Heart right ventricle (tissue), 16 donors: ENCODE measurements at regions not wholly inside any gene's neighbourhood (a gene's known extent, or its start where the extent isn't known, plus 50 kb on each side); places are given as distances from the start of the nearest gene placed in this dataset.

Experiments used
- ATAC-seq, 8 donors: fragments of 200-7000 bp; cut with Tn5 transposase; one replicate each; pipeline ENCODE4 v1.9.1; 2020; ENCODE audit warnings: mild to moderate bottlenecking in 8 of 8, moderate library complexity in 8 of 8, moderate number of reproducible peaks in 1 of 8
- DNase-seq, 2 donors: peaks; one replicate each; pipeline ENCODE4 v3.0.0-alpha.2; 2020
- H3K27ac ChIP-seq, 10 donors: fragments of 200-600 bp; sonication (generic) in 2 of 10; one replicate each; pipeline versions ENCODE4 v1.5.0 to v1.8.0; 2020 to 2022; ENCODE audit warnings: mild to moderate bottlenecking in 3 of 10
- H3K27me3 ChIP-seq, 7 donors: fragments of 200-600 bp; one replicate each; pipeline ENCODE4 v1.8.0; 2021 to 2022; ENCODE audit warnings: mild to moderate bottlenecking in 2 of 7
- H3K36me3 ChIP-seq, 9 donors: fragments of 200-600 bp; sonication (generic) in 1 of 9; one replicate each; pipeline versions ENCODE4 v1.5.0 to v1.8.0; 2020 to 2022; ENCODE audit warnings: mild to moderate bottlenecking in 2 of 9
- H3K4me1 ChIP-seq, 9 donors: fragments of 200-600 bp; sonication (generic) in 1 of 9; one replicate each; pipeline versions ENCODE4 v1.5.0 to v1.8.0; 2020 to 2022; ENCODE audit warnings: mild to moderate bottlenecking in 4 of 9
- H3K4me3 ChIP-seq, 10 donors: fragments of 200-600 bp; sonication (generic) in 2 of 10; one replicate each; pipeline versions ENCODE4 v1.5.0 to v1.8.0; 2020 to 2022; ENCODE audit warnings: mild to moderate bottlenecking in 7 of 10, moderate library complexity in 2 of 10
- H3K9me3 ChIP-seq, 11 donors: fragments of 200-600 bp in 10 of 11; sonication (generic) in 2 of 11; one replicate each; pipeline versions ENCODE4 v1.5.0 to v1.8.0; 2013 to 2022; ENCODE audit warnings: mild to moderate bottlenecking in 2 of 11, control low read depth in 1 of 11, moderate library complexity in 1 of 11
- CTCF ChIP-seq, 9 donors: fragments of 200-600 bp; sonication (generic) in 2 of 9; IDR thresholded peaks; one replicate each; pipeline versions ENCODE4 v1.5.0 to v1.8.0; 2021 to 2022; ENCODE audit warnings: antibody characterized with exemption in 9 of 9, mild to moderate bottlenecking in 5 of 9, moderate library complexity in 1 of 9
- WGBS, 2 donors: extraction: QIAGEN DNeasy Blood & Tissue Kit; methylation state at CpG; one replicate each; pipeline ENCODE4 v1.1.7; 2013; ENCODE audit warnings: inconsistent platforms in 1 of 2; 5-methylcytosine and 5-hydroxymethylcytosine counted together
- intact Hi-C, 10 donors: fragments of 100-400 bp; cut with DNase I; formaldehyde crosslinking; loops; one replicate each; pipeline versions ENCODE4 v1.11.1 to v1.14.2; 2022
- donor health status: Arrhythmogenic right ventricular cardiomyopathy.
- donor health status: ischemic (EF 13 %, LVEDD 7.1; RV severe dilation, severe dysfunction).
- donor health status: healthy with polysubstance abuse.
- donor health status: DM: no; HTN: yes; CAD: no.
- donor health status: DM: no; HTN: no; CAD: no.
- donor health status: ischemic (EF 25% LVEDD 6.9; RV normal size, moderate dysfunction).
- donor health status: ischemic (EF 25% LVEDD 5.7; RV mildly dilated, moderate dysfunction).
- donor health status: healthy.
- donor health status: DM: yes; HTN: yes; CAD: no.
- donor health status: Ischemic cardiomyopathy.
- donor health status: ischemic (EF 35%, LVEDD 5.7; RV mildly dilated, moderate dysfunction).
- donor health status: nonischemic (EF 11% LVEDD 7.7; RV severe dilation, severe dysfunction).
- donor health status: DM: yes; HTN: yes; CAD: no.
- donor health status: PGD.
- donor health status: ischemic (EF 29% LVEDD 5.4; RV normal size, mild dysfunction).
- donor health status: nonischemic (EF 23%, LVEDD 6.1; RV moderate dilation, normal function).

GRCh38 chrX:18102006-18102405 is 118.7 kb downstream of the BEND2 start:
- no peak for ATAC-seq
- no peak for TF ChIP-seq CTCF (IDR thresholded peaks at IDR 0.05)
- no peak overlapping the region for H3K4me3 ChIP-seq
- WGBS, 2 donors, result 54 to 61% methylated on average over 5 of the region's 5 CpGs
- no peak overlapping the region for H3K27ac ChIP-seq
- H3K4me1 ChIP-seq, result no peaks in the 10 kb centered on the region
- H3K27me3 ChIP-seq, result peaks cover 0 to 20% (median 0%) of the 10 kb centered on the region in 7 donors
- DNase-seq, result no peak
- intact Hi-C loops, result no loop called here
- no peaks in the 10 kb centered on the region for H3K9me3 ChIP-seq
- no peaks in the 10 kb centered on the region for H3K36me3 ChIP-seq

GRCh38 chrX:18101087-18101486 is 119.6 kb downstream of the BEND2 start:
- no peak for TF ChIP-seq CTCF (IDR thresholded peaks at IDR 0.05)
- Histone ChIP-seq H3K27me3 (peaks cover 0 to 22% (median 0%) of the 10 kb centered on the region in 7 donors), H3K36me3 (no peaks in the 10 kb centered on the region), H3K4me1 (no peaks in the 10 kb centered on the region), H3K27ac (no peak overlapping the region), H3K9me3 (no peaks in the 10 kb centered on the region), H3K4me3 (no peak overlapping the region)
- DNase-seq (no peak), ATAC-seq (no peak)
- 88 to 93% methylated on average over 5 of the region's 5 CpGs for WGBS, 2 donors
- intact Hi-C loops, result no loop called here

GRCh38 chrX:18099745-18100144 is 120.9 kb downstream of the BEND2 start:
- 79 to 80% methylated on average over 6 of the region's 6 CpGs for WGBS, 2 donors
- Histone ChIP-seq H3K4me1 (peaks cover 0 to 3% (median 0%) of the 10 kb centered on the region in 9 donors), H3K9me3 (no peaks in the 10 kb centered on the region), H3K27ac (no peak overlapping the region), H3K36me3 (no peaks in the 10 kb centered on the region), H3K27me3 (peaks cover 0 to 22% (median 0%) of the 10 kb centered on the region in 7 donors), H3K4me3 (no peak overlapping the region)
- DNase-seq (no peak), ATAC-seq (no peak)
- no peak for TF ChIP-seq CTCF (IDR thresholded peaks at IDR 0.05)
- intact Hi-C loops, result no loop called here

GRCh38 chrX:18098763-18099162 is 121.9 kb downstream of the BEND2 start:
- no peak overlapping the region for H3K27ac ChIP-seq
- no peak for TF ChIP-seq CTCF (IDR thresholded peaks at IDR 0.05)
- H3K4me3 ChIP-seq, result no peak overlapping the region
- H3K4me1 ChIP-seq, result peaks cover 0 to 3% (median 0%) of the 10 kb centered on the region in 9 donors
- H3K36me3 ChIP-seq, result no peaks in the 10 kb centered on the region
- intact Hi-C loops, result no loop called here
- 5 to 7% methylated on average over 9 to 14 of the region's 14 CpGs for WGBS, 2 donors
- ATAC-seq (peak in 5 of 8 donors; percentile 25 to 77 (median 67)), DNase-seq (peak; percentile 5 to 33)
- peaks cover 0 to 22% (median 0%) of the 10 kb centered on the region in 7 donors for H3K27me3 ChIP-seq
- peaks cover 0 to 1% (median 0%) of the 10 kb centered on the region in 11 donors for H3K9me3 ChIP-seq
